Endodermal cell (in vitro differentiated cells): ENCODE measurements at regions not wholly inside any gene's neighbourhood (a gene's known extent, or its start where the extent isn't known, plus 50 kb on each side); places are given as distances from the start of the nearest gene placed in this dataset.

ENCODE experiments used
- DNase-seq: peaks from one replicate; pipeline ENCODE4 v3.0.0-alpha.2; 2017
- H3K27ac ChIP-seq: 2 replicates; pipeline ENCODE4 v1.5.1; 2013; ENCODE audit warnings: mild to moderate bottlenecking, low read depth, low read length, moderate library complexity
- H3K27me3 ChIP-seq: 2 replicates; pipeline ENCODE4 v1.6.1; 2013; ENCODE audit warnings: mild to moderate bottlenecking, low read length, moderate library complexity; ENCODE audit not compliant: insufficient read depth, control insufficient read depth, poor library complexity, severe bottlenecking
- H3K36me3 ChIP-seq: 2 replicates; pipeline ENCODE4 v1.7.0; 2013; ENCODE audit warnings: mild to moderate bottlenecking, low read length, moderate library complexity; ENCODE audit not compliant: control insufficient read depth, insufficient read depth
- H3K4me1 ChIP-seq: one replicate; pipeline ENCODE4 v1.7.0; 2013; ENCODE audit warnings: low read length; ENCODE audit not compliant: control insufficient read depth, insufficient read depth
- H3K4me3 ChIP-seq: 2 replicates; pipeline ENCODE4 v1.5.1; 2013; ENCODE audit warnings: mild to moderate bottlenecking, low read length, moderate library complexity
- H3K9ac ChIP-seq: 2 replicates; pipeline ENCODE4 v1.6.1; 2013; ENCODE audit warnings: mild to moderate bottlenecking, low read length, moderate library complexity; ENCODE audit not compliant: poor library complexity, severe bottlenecking; ENCODE audit errors: extremely low read depth
- H3K9me3 ChIP-seq: 2 replicates; pipeline ENCODE4 v1.6.1; 2013; ENCODE audit warnings: mild to moderate bottlenecking, low read length, moderate library complexity; ENCODE audit not compliant: control insufficient read depth
- H3K27ac Mint-ChIP-seq: 2 replicates; pipeline ENCODE4 v1.8.0; 2020; ENCODE audit warnings: mixed read lengths
- H3K27me3 Mint-ChIP-seq: 2 replicates; pipeline ENCODE4 v1.8.0; 2021; ENCODE audit warnings: mild to moderate bottlenecking, mixed read lengths; ENCODE audit not compliant: insufficient read depth
- H3K36me3 Mint-ChIP-seq: 2 replicates; pipeline ENCODE4 v1.8.0; 2020; ENCODE audit warnings: low read depth, mixed read lengths
- H3K4me1 Mint-ChIP-seq: 2 replicates; pipeline ENCODE4 v1.8.0; 2020; ENCODE audit warnings: mixed read lengths
- H3K4me3 Mint-ChIP-seq: 2 replicates; pipeline ENCODE4 v1.8.0; 2020; ENCODE audit warnings: mild to moderate bottlenecking, moderate library complexity, mixed read lengths
- H3K9me3 Mint-ChIP-seq: 2 replicates; pipeline ENCODE4 v1.8.0; 2020; ENCODE audit warnings: mild to moderate bottlenecking, mixed read lengths
- WGBS, 2 experiments: methylation state at CpG; one replicate each; pipeline versions ENCODE4 v1.1.5 to v1.1.7; 2013; ENCODE audit warnings: missing lambda C conversion rate in 2 of 2, mixed read lengths in 1 of 2; ENCODE audit not compliant: insufficient coverage in 1 of 2, insufficient read length in 1 of 2; 5-methylcytosine and 5-hydroxymethylcytosine counted together
- TF ChIP-seq, protein P1 (sequence below): fragments of 200-600 bp; sonication (generic); conservative IDR thresholded peaks from 2 replicates; pipeline ENCODE4 v1.5.0; 2021; ENCODE audit warnings: antibody characterized with exemption, mild to moderate bottlenecking

DNA sequence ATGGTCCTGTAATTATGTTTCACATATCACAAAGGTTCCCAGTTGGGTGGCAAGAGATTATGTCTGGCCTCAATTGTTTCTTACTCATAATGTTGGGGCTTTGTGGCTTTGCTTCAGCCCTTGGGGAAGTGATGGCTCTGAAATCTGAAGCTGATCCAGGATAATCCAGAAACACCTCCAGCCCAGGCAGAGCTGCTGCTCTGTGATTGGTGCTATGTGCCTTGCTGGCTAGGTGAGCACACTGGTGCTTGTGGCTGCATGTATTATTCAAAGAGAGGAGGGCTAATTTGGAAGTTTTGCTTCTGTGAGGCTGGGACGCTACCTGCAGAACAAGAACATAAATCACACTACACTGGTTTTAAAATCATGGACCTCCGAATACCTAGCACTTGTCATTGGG is 346.6 kb upstream of the MGMT start:
- Mint-ChIP-seq H3K4me1 (peaks cover 16% of the 10 kb centered on the region), H3K27ac (no peak overlapping the region), H3K27me3 (peaks cover 23% of the 10 kb centered on the region), H3K4me3 (no peak overlapping the region), H3K36me3 (no peaks in the 10 kb centered on the region), H3K9me3 (peaks cover 3% of the 10 kb centered on the region)
- peaks cover 34% of the 10 kb centered on the region for H3K27me3 ChIP-seq
- peak; percentile 24 for DNase-seq
- no peaks in the 10 kb centered on the region for H3K36me3 ChIP-seq
- no peaks in the 10 kb centered on the region for H3K9me3 ChIP-seq
- TF ChIP-seq, protein P1, sequence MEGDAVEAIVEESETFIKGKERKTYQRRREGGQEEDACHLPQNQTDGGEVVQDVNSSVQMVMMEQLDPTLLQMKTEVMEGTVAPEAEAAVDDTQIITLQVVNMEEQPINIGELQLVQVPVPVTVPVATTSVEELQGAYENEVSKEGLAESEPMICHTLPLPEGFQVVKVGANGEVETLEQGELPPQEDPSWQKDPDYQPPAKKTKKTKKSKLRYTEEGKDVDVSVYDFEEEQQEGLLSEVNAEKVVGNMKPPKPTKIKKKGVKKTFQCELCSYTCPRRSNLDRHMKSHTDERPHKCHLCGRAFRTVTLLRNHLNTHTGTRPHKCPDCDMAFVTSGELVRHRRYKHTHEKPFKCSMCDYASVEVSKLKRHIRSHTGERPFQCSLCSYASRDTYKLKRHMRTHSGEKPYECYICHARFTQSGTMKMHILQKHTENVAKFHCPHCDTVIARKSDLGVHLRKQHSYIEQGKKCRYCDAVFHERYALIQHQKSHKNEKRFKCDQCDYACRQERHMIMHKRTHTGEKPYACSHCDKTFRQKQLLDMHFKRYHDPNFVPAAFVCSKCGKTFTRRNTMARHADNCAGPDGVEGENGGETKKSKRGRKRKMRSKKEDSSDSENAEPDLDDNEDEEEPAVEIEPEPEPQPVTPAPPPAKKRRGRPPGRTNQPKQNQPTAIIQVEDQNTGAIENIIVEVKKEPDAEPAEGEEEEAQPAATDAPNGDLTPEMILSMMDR = no peak
- H3K9ac ChIP-seq = no peak overlapping the region
- H3K4me1 ChIP-seq = no peaks in the 10 kb centered on the region
- 100% methylated on average over 1 of the region's 2 CpGs for WGBS, 2 experiments
- H3K27ac ChIP-seq = no peak overlapping the region
- H3K4me3 ChIP-seq = no peak overlapping the region

DNA sequence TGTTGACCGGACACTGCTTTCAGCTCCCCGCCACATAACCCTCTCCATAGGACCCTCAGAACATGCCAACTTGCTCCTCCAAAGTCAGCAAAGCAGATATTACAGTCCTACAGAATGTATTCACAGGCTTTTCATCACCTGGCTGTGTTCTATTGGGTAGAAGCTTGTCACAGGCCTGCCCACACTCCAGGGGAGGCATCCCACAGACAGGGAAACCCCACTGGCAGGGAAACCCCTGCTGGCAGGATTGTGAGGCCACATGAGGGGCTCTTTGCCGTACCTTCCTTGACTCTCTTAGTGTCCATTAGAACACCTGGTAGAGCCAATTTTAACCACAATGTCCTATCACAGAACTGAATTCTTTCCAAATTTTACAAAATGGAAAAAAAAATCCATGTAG is 344.2 kb upstream of the MGMT start:
- H3K9me3 Mint-ChIP-seq = peaks cover 7% of the 10 kb centered on the region
- Histone ChIP-seq H3K4me3 (no peak overlapping the region), H3K27me3 (peaks cover 24% of the 10 kb centered on the region), H3K9me3 (no peaks in the 10 kb centered on the region), H3K9ac (no peak overlapping the region), H3K36me3 (no peaks in the 10 kb centered on the region), H3K4me1 (no peaks in the 10 kb centered on the region), H3K27ac (no peak overlapping the region)
- no peak overlapping the region for H3K4me3 Mint-ChIP-seq
- H3K36me3 Mint-ChIP-seq = no peaks in the 10 kb centered on the region
- peaks cover 16% of the 10 kb centered on the region for H3K4me1 Mint-ChIP-seq
- TF ChIP-seq, protein P1 = peak; percentile 40
- peak; percentile 44 for DNase-seq
- 88 to 90% methylated on average over 3 of the region's 3 CpGs for WGBS, 2 experiments
- no peak overlapping the region for H3K27ac Mint-ChIP-seq
- H3K27me3 Mint-ChIP-seq = peaks cover 15% of the 10 kb centered on the region

DNA sequence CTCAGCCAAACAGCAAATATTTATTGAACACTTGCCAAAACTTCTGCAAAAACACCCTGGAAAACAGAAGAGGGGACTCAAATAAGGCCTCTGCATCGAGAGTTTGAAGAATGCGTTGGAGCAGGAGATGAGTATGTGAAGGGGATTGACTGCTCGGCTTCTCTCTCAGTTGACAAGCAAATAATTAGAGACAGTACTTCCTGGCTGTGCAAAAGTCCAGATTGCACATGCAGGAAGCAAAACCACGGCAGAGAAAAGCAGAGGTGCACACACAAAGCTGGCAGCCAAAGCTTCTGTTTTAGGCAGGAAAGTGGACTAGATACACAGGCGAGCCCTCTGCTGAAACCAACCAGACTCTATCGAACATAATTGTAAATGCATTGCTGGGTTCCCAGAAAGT is 343.6 kb upstream of the MGMT start:
- TF ChIP-seq, protein P1 = no peak
- Histone ChIP-seq H3K27ac (no peak overlapping the region), H3K27me3 (peaks cover 18% of the 10 kb centered on the region), H3K9ac (no peak overlapping the region), H3K9me3 (no peaks in the 10 kb centered on the region), H3K4me1 (no peaks in the 10 kb centered on the region), H3K36me3 (no peaks in the 10 kb centered on the region), H3K4me3 (no peak overlapping the region)
- H3K27me3 Mint-ChIP-seq = peaks cover 10% of the 10 kb centered on the region
- H3K4me1 Mint-ChIP-seq = peaks cover 16% of the 10 kb centered on the region
- H3K9me3 Mint-ChIP-seq = peaks cover 7% of the 10 kb centered on the region
- no peaks in the 10 kb centered on the region for H3K36me3 Mint-ChIP-seq
- H3K27ac Mint-ChIP-seq = no peak overlapping the region
- peak; percentile 17 for DNase-seq
- WGBS, 2 experiments = 90 to 93% methylated on average over 6 of the region's 6 CpGs
- no peak overlapping the region for H3K4me3 Mint-ChIP-seq
